ENCODE measurements at regions not wholly inside any gene's neighbourhood (a gene's known extent, or its start where the extent isn't known, plus 50 kb on each side); places are given as distances from the start of the nearest gene placed in this dataset.
A peak's percentile ranks its signal among the peaks of the same experiment; 100 is the strongest.

DNA sequence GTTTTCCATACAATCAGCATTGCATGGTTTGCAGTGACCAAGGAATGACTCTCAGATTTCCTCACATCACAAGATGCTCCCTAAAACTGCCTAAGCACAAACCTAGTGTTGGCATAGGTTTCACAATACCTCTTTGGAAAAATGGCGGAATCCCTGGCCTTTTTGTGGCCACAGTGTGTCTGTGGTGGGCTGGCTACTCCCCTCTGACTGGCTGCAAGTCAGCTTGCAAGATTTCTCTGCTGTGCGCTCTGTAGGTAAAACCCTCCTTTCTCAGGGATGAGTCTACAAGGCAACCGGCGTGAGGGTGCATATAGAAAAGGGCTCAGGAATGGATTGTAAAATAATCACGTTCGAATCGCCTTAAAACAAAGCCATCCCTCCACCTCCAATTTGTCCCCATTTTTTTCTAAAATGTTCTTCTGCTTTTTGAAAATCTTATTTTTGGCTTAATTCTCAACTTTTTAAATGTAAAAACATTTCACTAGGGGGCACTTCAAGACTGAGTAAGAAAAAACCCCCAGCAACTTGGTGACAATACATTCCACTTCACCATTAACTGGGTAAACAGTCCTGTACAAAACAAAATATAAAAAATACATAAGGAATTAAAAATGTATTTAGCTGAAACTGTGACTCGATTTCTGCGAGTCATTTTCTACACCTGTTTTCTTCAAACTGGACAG, 235.6 kb downstream of the STIM2 start:
- Histone ChIP-seq H3K27ac (ENCODE audit: insufficient read depth, low read length) (no peak overlapping the region), H3K36me3 (ENCODE audit: control insufficient read depth, insufficient read depth, low read length) (no peaks in the 10 kb centered on the region), H3K27me3 (ENCODE audit: control insufficient read depth, insufficient read depth, low read length) (no peaks in the 10 kb centered on the region), H3K4me1 (ENCODE audit: control insufficient read depth, extremely low read depth, insufficient read depth, low read length) (no peaks in the 10 kb centered on the region), H3K9ac (ENCODE audit: insufficient read depth, low read length) (no peak overlapping the region), H3K79me2 (ENCODE audit: control insufficient read depth, insufficient read depth, low read length) (no peaks in the 10 kb centered on the region), H3K4me2 (ENCODE audit: extremely low read depth, insufficient read depth, low read length) (no peak overlapping the region), H4K20me1 (ENCODE audit: control insufficient read depth, extremely low read depth, insufficient read depth, low read length) (no peaks in the 10 kb centered on the region), H2AFZ (ENCODE audit: low read length) (no peak overlapping the region), H3K9me3 (ENCODE audit: control insufficient read depth, insufficient read depth, low read depth, low read length) (no peaks in the 10 kb centered on the region), H3K4me3 (replicated peaks in 1 of 4; ENCODE audit: control extremely low read depth in 1 of 4, insufficient read depth in 1 of 4, low read depth in 3 of 4, low read length in 4 of 4) (no peak overlapping the region)
- TF ChIP-seq, protein P1, sequence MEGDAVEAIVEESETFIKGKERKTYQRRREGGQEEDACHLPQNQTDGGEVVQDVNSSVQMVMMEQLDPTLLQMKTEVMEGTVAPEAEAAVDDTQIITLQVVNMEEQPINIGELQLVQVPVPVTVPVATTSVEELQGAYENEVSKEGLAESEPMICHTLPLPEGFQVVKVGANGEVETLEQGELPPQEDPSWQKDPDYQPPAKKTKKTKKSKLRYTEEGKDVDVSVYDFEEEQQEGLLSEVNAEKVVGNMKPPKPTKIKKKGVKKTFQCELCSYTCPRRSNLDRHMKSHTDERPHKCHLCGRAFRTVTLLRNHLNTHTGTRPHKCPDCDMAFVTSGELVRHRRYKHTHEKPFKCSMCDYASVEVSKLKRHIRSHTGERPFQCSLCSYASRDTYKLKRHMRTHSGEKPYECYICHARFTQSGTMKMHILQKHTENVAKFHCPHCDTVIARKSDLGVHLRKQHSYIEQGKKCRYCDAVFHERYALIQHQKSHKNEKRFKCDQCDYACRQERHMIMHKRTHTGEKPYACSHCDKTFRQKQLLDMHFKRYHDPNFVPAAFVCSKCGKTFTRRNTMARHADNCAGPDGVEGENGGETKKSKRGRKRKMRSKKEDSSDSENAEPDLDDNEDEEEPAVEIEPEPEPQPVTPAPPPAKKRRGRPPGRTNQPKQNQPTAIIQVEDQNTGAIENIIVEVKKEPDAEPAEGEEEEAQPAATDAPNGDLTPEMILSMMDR (conservative IDR thresholded peaks at IDR 0.05 in 1 of 2, IDR thresholded peaks at IDR 0.05 in 1 of 2; ENCODE audit: low read depth in 1 of 2, low read length in 2 of 2) = no peak
- no peak for TF ChIP-seq EZH2 (IDR thresholded peaks at IDR 0.05; ENCODE audit: low read length, missing control alignments)
- no peak for DNase-seq (ENCODE audit: low read depth in 2 of 2)

DNA sequence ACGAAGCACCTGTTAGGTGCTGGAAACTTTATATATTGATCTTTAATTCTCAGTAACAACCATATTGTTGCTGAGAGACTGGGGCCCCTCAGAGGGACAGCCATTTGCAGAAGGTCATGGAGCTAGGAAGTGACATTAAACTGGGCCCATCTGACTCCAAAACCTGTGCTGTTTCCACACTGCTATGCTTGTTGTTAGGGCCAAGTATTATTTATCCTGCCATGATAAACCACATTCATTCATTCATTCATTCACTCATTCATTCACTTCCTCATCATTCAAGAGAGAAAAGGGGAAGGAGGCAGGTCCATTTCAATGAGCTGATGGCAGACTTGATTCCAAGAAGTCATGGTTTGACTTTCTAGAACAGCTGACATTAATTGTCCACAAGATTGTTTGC, 237.4 kb downstream of the STIM2 start:
- H3K9ac ChIP-seq (ENCODE audit: insufficient read depth, low read length) = no peak overlapping the region
- no peak overlapping the region for H3K4me3 ChIP-seq (replicated peaks in 1 of 4; ENCODE audit: control extremely low read depth in 1 of 4, insufficient read depth in 1 of 4, low read depth in 3 of 4, low read length in 4 of 4)
- H3K9me3 ChIP-seq (ENCODE audit: control insufficient read depth, insufficient read depth, low read depth, low read length) = no peaks in the 10 kb centered on the region
- no peaks in the 10 kb centered on the region for H3K36me3 ChIP-seq (ENCODE audit: control insufficient read depth, insufficient read depth, low read length)
- TF ChIP-seq, protein P1 (conservative IDR thresholded peaks at IDR 0.05 in 1 of 2, IDR thresholded peaks at IDR 0.05 in 1 of 2; ENCODE audit: low read depth in 1 of 2, low read length in 2 of 2) = no peak
- TF ChIP-seq EZH2 (IDR thresholded peaks at IDR 0.05; ENCODE audit: low read length, missing control alignments) = no peak
- H3K27me3 ChIP-seq (ENCODE audit: control insufficient read depth, insufficient read depth, low read length) = no peaks in the 10 kb centered on the region
- H4K20me1 ChIP-seq (ENCODE audit: control insufficient read depth, extremely low read depth, insufficient read depth, low read length) = no peaks in the 10 kb centered on the region
- H3K27ac ChIP-seq (ENCODE audit: insufficient read depth, low read length) = no peak overlapping the region
- no peaks in the 10 kb centered on the region for H3K79me2 ChIP-seq (ENCODE audit: control insufficient read depth, insufficient read depth, low read length)
- no peak overlapping the region for H2AFZ ChIP-seq (ENCODE audit: low read length)
- no peak for DNase-seq (ENCODE audit: low read depth in 2 of 2)
- H3K4me2 ChIP-seq (ENCODE audit: extremely low read depth, insufficient read depth, low read length) = no peak overlapping the region
- H3K4me1 ChIP-seq (ENCODE audit: control insufficient read depth, extremely low read depth, insufficient read depth, low read length) = no peaks in the 10 kb centered on the region

- Histone ChIP-seq H3K4me3 (replicated peaks in 1 of 4; ENCODE audit: control extremely low read depth in 1 of 4, insufficient read depth in 1 of 4, low read depth in 3 of 4, low read length in 4 of 4) (no peak overlapping the region), H3K4me1 (ENCODE audit: control insufficient read depth, extremely low read depth, insufficient read depth, low read length) (no peaks in the 10 kb centered on the region), H3K9ac (ENCODE audit: insufficient read depth, low read length) (no peak overlapping the region), H3K79me2 (ENCODE audit: control insufficient read depth, insufficient read depth, low read length) (no peaks in the 10 kb centered on the region), H3K36me3 (ENCODE audit: control insufficient read depth, insufficient read depth, low read length) (no peaks in the 10 kb centered on the region), H3K9me3 (ENCODE audit: control insufficient read depth, insufficient read depth, low read depth, low read length) (no peaks in the 10 kb centered on the region), H3K27me3 (ENCODE audit: control insufficient read depth, insufficient read depth, low read length) (no peaks in the 10 kb centered on the region), H2AFZ (ENCODE audit: low read length) (no peak overlapping the region), H4K20me1 (ENCODE audit: control insufficient read depth, extremely low read depth, insufficient read depth, low read length) (no peaks in the 10 kb centered on the region), H3K27ac (ENCODE audit: insufficient read depth, low read length) (no peak overlapping the region), H3K4me2 (ENCODE audit: extremely low read depth, insufficient read depth, low read length) (no peak overlapping the region)
- TF ChIP-seq EZH2 (IDR thresholded peaks at IDR 0.05; ENCODE audit: low read length, missing control alignments) = no peak
- TF ChIP-seq, protein P1 (conservative IDR thresholded peaks at IDR 0.05 in 1 of 2, IDR thresholded peaks at IDR 0.05 in 1 of 2; ENCODE audit: low read depth in 1 of 2, low read length in 2 of 2) = no peak
- DNase-seq (ENCODE audit: low read depth in 2 of 2) = peak in 1 of 2 donors; percentile 2
Measured at GRCh38 chr4:27100713-27101112, 240.1 kb downstream of the STIM2 start.

All from fibroblast of lung (primary cell).